GM21717 (cell line): ENCODE measurements at regions not wholly inside any gene's neighbourhood (a gene's known extent, or its start where the extent isn't known, plus 50 kb on each side); places are given as distances from the start of the nearest gene placed in this dataset.

Experiments
- ATAC-seq: cut with Tn5 transposase; IDR thresholded peaks from one replicate; pipeline ENCODE4 v1.9.1; 2021; ENCODE audit warnings: mild to moderate bottlenecking, moderate library complexity; ENCODE audit not compliant: unreplicated experiment

GRCh38 chr12:59927032-59927431 lies 331.2 kb downstream of the SLC16A7 start:
- ATAC-seq, result no peak

GRCh38 chr12:59928416-59928815 lies 332.6 kb downstream of the SLC16A7 start:
- no peak for ATAC-seq

GRCh38 chr12:59929110-59929509 lies 333.3 kb downstream of the SLC16A7 start:
- ATAC-seq, result no peak

- no peak for ATAC-seq
Observed at GRCh38 chr12:59934486-59934885, 338.7 kb downstream of the SLC16A7 start.

- ATAC-seq, result no peak
Observed at GRCh38 chr12:59936534-59936933, 340.7 kb downstream of the SLC16A7 start.

GRCh38 chr12:59937148-59937547 lies 341.3 kb downstream of the SLC16A7 start:
- ATAC-seq, result no peak

GRCh38 chr12:59938190-59938962 lies 342.5 kb downstream of the SLC16A7 start:
- ATAC-seq, result no peak

GRCh38 chr12:59940631-59941342 lies 345.0 kb downstream of the SLC16A7 start:
- ATAC-seq, result no peak

- no peak for ATAC-seq
Observed at GRCh38 chr12:59941461-59941860, 345.6 kb downstream of the SLC16A7 start.

GRCh38 chr12:59944177-59944576 lies 348.3 kb downstream of the SLC16A7 start:
- no peak for ATAC-seq

GRCh38 chr12:59946635-59947034 lies 350.8 kb downstream of the SLC16A7 start:
- ATAC-seq, result no peak

GRCh38 chr12:59963546-59963945 lies 367.7 kb downstream of the SLC16A7 start:
- ATAC-seq, result no peak

- no peak for ATAC-seq
Observed at GRCh38 chr12:59972905-59973304, 377.1 kb downstream of the SLC16A7 start.

GRCh38 chr12:59973515-59973914 lies 377.7 kb downstream of the SLC16A7 start:
- no peak for ATAC-seq

- no peak for ATAC-seq
Observed at GRCh38 chr12:59977779-59978178, 381.9 kb downstream of the SLC16A7 start.

- no peak for ATAC-seq
Observed at GRCh38 chr12:59980476-59980875, 384.6 kb downstream of the SLC16A7 start.

- no peak for ATAC-seq
Observed at GRCh38 chr12:59999291-59999690, 403.5 kb downstream of the SLC16A7 start.

- no peak for ATAC-seq
Observed at GRCh38 chr12:60010486-60010885, 414.7 kb downstream of the SLC16A7 start.

GRCh38 chr12:60012659-60013058 lies 416.8 kb downstream of the SLC16A7 start:
- no peak for ATAC-seq

- no peak for ATAC-seq
Observed at GRCh38 chr12:60014436-60014835, 418.6 kb downstream of the SLC16A7 start.

GRCh38 chr12:60020068-60020467 lies 424.2 kb downstream of the SLC16A7 start:
- ATAC-seq, result no peak

- ATAC-seq, result no peak
Observed at GRCh38 chr12:60021235-60021634, 425.4 kb downstream of the SLC16A7 start.
